ENCODE measurements at regions not wholly inside any gene's neighbourhood (a gene's known extent, or its start where the extent isn't known, plus 50 kb on each side); places are given as distances from the start of the nearest gene placed in this dataset.
"Not testable (repeated sequence)": the region's sequence is repeated elsewhere in the genome, so short reads cannot be mapped to it uniquely, and the experiment has no call there.

DNA sequence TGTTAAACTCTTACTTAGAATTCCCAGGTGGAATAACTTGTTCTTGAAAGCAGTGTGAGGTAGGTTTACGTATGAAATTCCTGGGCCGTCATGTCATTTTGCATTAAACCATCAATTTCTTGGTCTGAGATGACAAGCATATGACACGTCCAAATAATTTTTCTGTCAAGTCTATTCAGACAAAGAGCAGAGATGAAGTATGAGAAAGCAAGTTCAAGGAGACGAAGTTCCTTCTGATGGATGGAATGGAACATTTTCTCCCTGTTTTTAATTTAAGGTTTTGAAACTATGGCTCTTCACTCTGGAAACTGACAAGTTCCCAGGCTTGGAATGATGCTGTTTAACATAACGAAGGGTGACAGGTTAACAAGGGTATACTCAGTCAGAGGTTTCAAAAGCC, 252.8 kb upstream of the SFRP2 start:
- intact Hi-C loops (cut with micrococcal nuclease) = no loop called here
- CTCF ChIA-PET = no interaction called here
- no peak overlapping the region for H3K27ac Mint-ChIP-seq
- no peaks in the 10 kb centered on the region for H3K4me1 Mint-ChIP-seq (ENCODE audit: low read depth)
- no peaks in the 10 kb centered on the region for H3K36me3 Mint-ChIP-seq (ENCODE audit: low read depth)
- no peak overlapping the region for H3K4me3 Mint-ChIP-seq
- H3K9me3 Mint-ChIP-seq = no peaks in the 10 kb centered on the region
- peaks cover 9% of the 10 kb centered on the region for H3K27me3 Mint-ChIP-seq (ENCODE audit: low read depth)
- no peak for DNase-seq

DNA sequence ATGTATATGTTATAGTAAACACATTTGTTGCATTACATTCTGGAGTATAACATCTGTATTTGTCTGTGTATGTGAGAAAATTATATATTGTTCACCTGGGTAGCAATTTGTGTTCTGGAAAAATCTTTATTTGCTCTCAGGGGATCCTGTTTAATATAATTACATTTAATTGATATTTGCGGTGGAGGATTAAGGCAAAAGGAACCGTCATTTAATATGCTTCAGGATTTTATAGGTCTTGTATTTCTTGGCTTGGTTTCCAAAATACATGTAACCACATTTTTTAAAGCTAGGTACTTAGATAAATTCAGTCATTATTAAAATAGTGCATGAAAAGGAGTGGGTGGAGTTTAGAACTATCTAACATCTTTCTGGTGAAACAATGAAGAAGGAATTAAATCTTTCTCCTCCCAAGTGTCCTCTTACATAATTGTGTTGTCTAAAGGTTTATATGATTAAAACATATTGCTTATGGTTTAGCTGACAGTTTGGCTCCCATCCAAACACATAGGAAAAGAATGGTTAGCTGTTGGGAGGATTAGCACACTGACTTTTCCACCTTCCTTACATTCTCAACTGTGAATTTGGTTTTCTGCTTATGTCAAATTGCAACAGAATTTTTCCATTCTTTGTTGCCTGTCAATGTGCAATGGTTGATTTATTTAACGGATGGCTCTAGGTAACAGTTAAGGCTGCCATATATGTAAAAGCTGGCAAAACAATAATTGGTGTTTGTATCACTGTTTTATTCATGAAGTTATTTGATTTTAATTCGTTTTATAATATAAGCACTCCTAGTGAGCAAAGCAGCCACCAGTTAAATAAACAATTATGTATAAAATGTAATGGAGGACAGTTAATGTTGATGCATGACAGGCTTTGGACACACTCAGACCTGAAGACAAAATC, 250.8 kb upstream of the SFRP2 start:
- intact Hi-C loops (cut with micrococcal nuclease) = no loop called here
- Mint-ChIP-seq H3K27ac (no peak overlapping the region), H3K4me1 (ENCODE audit: low read depth) (no peaks in the 10 kb centered on the region), H3K27me3 (ENCODE audit: low read depth) (peaks cover 9% of the 10 kb centered on the region), H3K36me3 (ENCODE audit: low read depth) (no peaks in the 10 kb centered on the region), H3K4me3 (no peak overlapping the region), H3K9me3 (no peaks in the 10 kb centered on the region)
- CTCF ChIA-PET = interaction anchor here (1.4 kb wide), 1 partner anchor 289 kb away, joined by 4 read pairs; no protein-coding TSS in a partner anchor
- DNase-seq = no peak

GRCh38 chr4:154036856-154037255, 248.0 kb upstream of the SFRP2 start:
- Mint-ChIP-seq H3K9me3 (peaks cover 6% of the 10 kb centered on the region), H3K36me3 (ENCODE audit: low read depth) (no peaks in the 10 kb centered on the region)
- CTCF ChIA-PET = no interaction called here

GRCh38 chr4:154035341-154035740, 246.5 kb upstream of the SFRP2 start:
- H3K36me3 Mint-ChIP-seq (ENCODE audit: low read depth) = no peaks in the 10 kb centered on the region
- intact Hi-C loops (cut with micrococcal nuclease) = no loop called here
- H3K4me3 Mint-ChIP-seq = no peak overlapping the region
- H3K9me3 Mint-ChIP-seq = peaks cover 6% of the 10 kb centered on the region
- H3K27me3 Mint-ChIP-seq (ENCODE audit: low read depth) = peaks cover 16% of the 10 kb centered on the region
- H3K27ac Mint-ChIP-seq = no peak overlapping the region
- no peaks in the 10 kb centered on the region for H3K4me1 Mint-ChIP-seq (ENCODE audit: low read depth)
- CTCF ChIA-PET = no interaction called here
- no peak for DNase-seq

More at GRCh38 chr4:154036856-154037255, 248.0 kb upstream of the SFRP2 start:
- Mint-ChIP-seq H3K27ac (no peak overlapping the region), H3K4me1 (ENCODE audit: low read depth) (no peaks in the 10 kb centered on the region), H3K27me3 (ENCODE audit: low read depth) (peaks cover 16% of the 10 kb centered on the region), H3K4me3 (no peak overlapping the region)
- intact Hi-C loops (cut with micrococcal nuclease) = no loop called here
- no peak for DNase-seq

GRCh38 chr4:154033921-154034320, 245.0 kb upstream of the SFRP2 start:
- intact Hi-C loops (cut with micrococcal nuclease) = no loop called here
- no peaks in the 10 kb centered on the region for H3K36me3 Mint-ChIP-seq (ENCODE audit: low read depth)
- CTCF ChIA-PET = no interaction called here

GRCh38 chr4:154032914-154033313, 244.0 kb upstream of the SFRP2 start:
- Mint-ChIP-seq H3K4me1 (ENCODE audit: low read depth) (no peaks in the 10 kb centered on the region), H3K36me3 (ENCODE audit: low read depth) (no peaks in the 10 kb centered on the region), H3K9me3 (peaks cover 6% of the 10 kb centered on the region), H3K4me3 (no peak overlapping the region), H3K27ac (no peak overlapping the region), H3K27me3 (ENCODE audit: low read depth) (peaks cover 18% of the 10 kb centered on the region)
- intact Hi-C loops (cut with micrococcal nuclease) = no loop called here
- CTCF ChIA-PET = interaction anchor here (0.6 kb wide), 1 partner anchor 474 kb away, joined by 3 read pairs; no protein-coding TSS in a partner anchor
- DNase-seq = no peak

More at GRCh38 chr4:154033921-154034320, 245.0 kb upstream of the SFRP2 start:
- Mint-ChIP-seq H3K27ac (no peak overlapping the region), H3K4me3 (no peak overlapping the region), H3K4me1 (ENCODE audit: low read depth) (no peaks in the 10 kb centered on the region), H3K27me3 (ENCODE audit: low read depth) (peaks cover 16% of the 10 kb centered on the region), H3K9me3 (peaks cover 6% of the 10 kb centered on the region)
- no peak for DNase-seq

GRCh38 chr4:154030746-154031145, 241.9 kb upstream of the SFRP2 start:
- CTCF ChIA-PET = no interaction called here
- no peaks in the 10 kb centered on the region for H3K36me3 Mint-ChIP-seq (ENCODE audit: low read depth)
- intact Hi-C loops (cut with micrococcal nuclease) = no loop called here

GRCh38 chr4:154030152-154030551, 241.3 kb upstream of the SFRP2 start:
- Mint-ChIP-seq H3K9me3 (peaks cover 6% of the 10 kb centered on the region), H3K27me3 (ENCODE audit: low read depth) (peaks cover 20% of the 10 kb centered on the region), H3K4me1 (ENCODE audit: low read depth) (no peaks in the 10 kb centered on the region), H3K36me3 (ENCODE audit: low read depth) (no peaks in the 10 kb centered on the region), H3K27ac (no peak overlapping the region), H3K4me3 (no peak overlapping the region)
- no peak for DNase-seq
- intact Hi-C loops (cut with micrococcal nuclease) = no loop called here
- CTCF ChIA-PET = no interaction called here

More at GRCh38 chr4:154030746-154031145, 241.9 kb upstream of the SFRP2 start:
- H3K27ac Mint-ChIP-seq = no peak overlapping the region
- H3K4me1 Mint-ChIP-seq (ENCODE audit: low read depth) = no peaks in the 10 kb centered on the region
- peaks cover 18% of the 10 kb centered on the region for H3K27me3 Mint-ChIP-seq (ENCODE audit: low read depth)
- H3K4me3 Mint-ChIP-seq = no peak overlapping the region
- peaks cover 6% of the 10 kb centered on the region for H3K9me3 Mint-ChIP-seq
- no peak for DNase-seq

DNA sequence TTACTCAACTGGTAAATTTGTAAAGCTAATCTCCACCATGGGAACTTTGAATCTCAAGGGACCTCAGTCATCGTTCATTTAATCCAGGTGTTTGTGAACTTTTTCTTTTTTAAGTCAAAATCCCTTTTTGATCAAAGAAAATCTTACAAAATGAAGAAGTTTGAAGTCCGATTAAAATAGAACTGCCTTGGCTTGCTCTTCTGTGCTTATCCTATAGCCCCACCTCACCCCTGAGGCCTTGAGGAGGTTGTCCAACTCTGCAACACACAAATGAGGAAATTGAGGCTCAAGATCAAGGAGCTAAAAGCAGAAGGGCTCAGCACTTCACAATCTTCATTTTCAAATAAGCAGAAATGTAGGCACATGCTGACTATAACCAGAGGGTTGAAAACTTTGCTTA, 240.3 kb upstream of the SFRP2 start:
- no peak overlapping the region for H3K27ac Mint-ChIP-seq
- no peaks in the 10 kb centered on the region for H3K36me3 Mint-ChIP-seq (ENCODE audit: low read depth)
- intact Hi-C loops (cut with micrococcal nuclease) = no loop called here
- no peaks in the 10 kb centered on the region for H3K4me1 Mint-ChIP-seq (ENCODE audit: low read depth)
- no peak overlapping the region for H3K4me3 Mint-ChIP-seq
- peaks cover 6% of the 10 kb centered on the region for H3K9me3 Mint-ChIP-seq
- DNase-seq = no peak
- CTCF ChIA-PET = no interaction called here
- peaks cover 24% of the 10 kb centered on the region for H3K27me3 Mint-ChIP-seq (ENCODE audit: low read depth)

DNA sequence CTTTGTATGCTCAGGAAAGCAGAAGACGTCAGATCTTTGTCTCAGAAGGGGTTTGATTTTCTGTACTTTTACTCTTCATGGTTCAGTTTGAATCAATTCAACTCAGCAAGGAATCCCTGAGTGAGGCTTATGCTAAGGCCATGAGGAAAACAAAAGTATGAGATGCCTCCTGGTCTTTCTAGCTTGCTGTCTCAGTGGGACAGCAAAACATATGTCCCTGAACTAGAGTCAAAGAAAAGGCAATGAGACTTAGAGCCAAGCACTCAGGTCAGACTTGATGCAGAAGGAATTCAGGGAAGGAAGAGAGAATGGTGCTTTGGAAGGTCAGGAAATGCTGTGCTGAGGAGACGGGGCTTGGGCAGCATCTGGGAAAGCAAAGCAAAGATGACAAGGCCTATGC, 236.2 kb upstream of the SFRP2 start:
- Mint-ChIP-seq H3K36me3 (ENCODE audit: low read depth) (no peaks in the 10 kb centered on the region), H3K4me3 (no peak overlapping the region), H3K27ac (no peak overlapping the region), H3K9me3 (no peaks in the 10 kb centered on the region), H3K4me1 (ENCODE audit: low read depth) (no peaks in the 10 kb centered on the region), H3K27me3 (ENCODE audit: low read depth) (peaks cover 19% of the 10 kb centered on the region)
- intact Hi-C loops (cut with micrococcal nuclease) = no loop called here
- CTCF ChIA-PET = no interaction called here
- no peak for DNase-seq

GRCh38 chr4:154024097-154024694, 235.3 kb upstream of the SFRP2 start:
- Mint-ChIP-seq H3K9me3 (no peaks in the 10 kb centered on the region), H3K36me3 (ENCODE audit: low read depth) (no peaks in the 10 kb centered on the region), H3K27ac (no peak overlapping the region), H3K4me1 (ENCODE audit: low read depth) (no peaks in the 10 kb centered on the region), H3K4me3 (no peak overlapping the region), H3K27me3 (ENCODE audit: low read depth) (peaks cover 19% of the 10 kb centered on the region)
- intact Hi-C loops (cut with micrococcal nuclease) = no loop called here
- CTCF ChIA-PET = interaction anchor here (0.6 kb wide), 1 partner anchor 8 kb away, joined by 3 read pairs; no protein-coding TSS in a partner anchor
- peak; percentile 34 for DNase-seq

GRCh38 chr4:154023671-154024070, 234.8 kb upstream of the SFRP2 start:
- intact Hi-C loops (cut with micrococcal nuclease); H3K4me1 Mint-ChIP-seq (ENCODE audit: low read depth): not testable (repeated sequence)

More at GRCh38 chr4:154023671-154024070, 234.8 kb upstream of the SFRP2 start:
- not testable (repeated sequence) for DNase-seq; H3K36me3 Mint-ChIP-seq (ENCODE audit: low read depth); H3K27ac Mint-ChIP-seq; H3K4me3 Mint-ChIP-seq; H3K9me3 Mint-ChIP-seq
- CTCF ChIA-PET = interaction anchor here (0.6 kb wide), 1 partner anchor 8 kb away, joined by 3 read pairs; no protein-coding TSS in a partner anchor
- peaks cover 19% of the 10 kb centered on the region for H3K27me3 Mint-ChIP-seq (ENCODE audit: low read depth)

Measured in activated naive CD4-positive, alpha-beta T cell treated with anti-CD3 and anti-CD28 coated beads for 36 hours (primary cell).